ENCODE measurements at regions not wholly inside any gene's neighbourhood (a gene's known extent, or its start where the extent isn't known, plus 50 kb on each side); places are given as distances from the start of the nearest gene placed in this dataset.
A peak's percentile ranks its signal among the peaks of the same experiment; 100 is the strongest.

DNA sequence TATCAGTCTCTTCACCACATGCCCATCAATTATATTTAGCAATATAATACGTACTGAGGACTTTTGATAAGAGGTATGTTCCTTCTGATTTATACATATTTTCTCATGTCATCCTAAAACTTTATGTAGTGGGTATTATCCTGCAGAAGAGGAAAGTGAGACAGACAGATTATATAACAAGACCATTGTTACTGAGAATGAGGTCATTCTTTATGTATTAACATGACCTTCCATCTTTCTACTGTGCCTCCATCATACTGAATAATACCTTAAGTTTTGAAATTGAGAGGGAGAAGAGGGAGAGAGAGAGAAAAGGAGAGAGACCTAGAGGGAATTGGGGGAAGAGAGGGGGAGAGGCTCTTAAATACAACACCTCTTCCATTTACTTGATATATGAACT, 90.9 kb upstream of the CARMIL1 start:
- DNase-seq (ENCODE audit: low read depth) (no peak), FAIRE-seq (no peak)
- Histone ChIP-seq H3K4me3 (ENCODE audit: low read depth, low read length) (no peak overlapping the region), H3K36me3 (ENCODE audit: control insufficient read depth, insufficient read depth, low read length) (no peaks in the 10 kb centered on the region), H3K27me3 (ENCODE audit: control insufficient read depth, insufficient read depth, low read length) (no peaks in the 10 kb centered on the region)
- no peak for TF ChIP-seq CTCF (IDR thresholded peaks at IDR 0.05; ENCODE audit: insufficient read depth, low read length, severe bottlenecking)

DNA sequence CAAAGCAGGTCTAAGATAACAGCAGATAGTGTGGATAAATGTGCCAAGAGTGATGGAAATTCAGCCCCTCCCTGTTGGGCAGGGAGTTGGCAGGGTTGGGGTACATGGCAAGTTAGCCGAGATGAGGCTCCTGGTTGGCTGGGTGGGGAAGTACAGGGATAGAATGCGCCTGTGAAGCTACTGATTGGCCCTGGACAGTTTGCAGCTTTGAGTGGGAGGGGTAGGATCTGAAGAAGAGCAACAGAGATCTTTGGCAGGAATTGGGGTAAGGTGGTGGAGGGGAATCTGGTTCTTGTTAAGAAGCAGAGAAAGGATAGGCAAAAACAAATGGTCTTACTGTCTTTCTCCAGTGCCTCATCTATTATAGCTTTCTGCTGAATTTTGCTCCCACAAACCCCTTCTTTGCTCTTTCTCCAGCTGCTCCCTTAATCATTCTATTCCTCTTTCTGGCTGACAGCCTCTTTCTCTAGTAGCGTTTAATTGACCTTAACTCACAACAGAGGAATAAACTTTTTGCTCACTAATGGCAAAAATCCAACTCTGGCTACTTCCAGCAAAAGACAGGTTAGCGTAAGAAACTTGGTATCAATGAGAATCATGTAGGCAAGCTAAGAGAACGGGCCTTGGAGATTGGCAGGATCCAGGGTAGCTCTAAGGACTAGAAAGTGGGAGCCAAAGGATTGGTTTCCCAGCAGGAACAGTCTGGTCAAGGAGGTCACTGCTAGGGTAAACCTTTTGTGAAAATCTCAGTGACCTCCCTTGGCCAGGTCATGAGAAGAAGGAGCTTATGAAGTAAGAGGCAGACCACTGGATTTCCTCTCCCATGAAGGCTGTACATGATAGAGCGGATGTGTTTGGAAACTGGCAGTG, 86.3 kb upstream of the CARMIL1 start:
- no peak for TF ChIP-seq CTCF (IDR thresholded peaks at IDR 0.05; ENCODE audit: insufficient read depth, low read length, severe bottlenecking)
- FAIRE-seq: no peak
- no peaks in the 10 kb centered on the region for H3K27me3 ChIP-seq (ENCODE audit: control insufficient read depth, insufficient read depth, low read length)
- no peak overlapping the region for H3K4me3 ChIP-seq (ENCODE audit: low read depth, low read length)
- no peak for DNase-seq (ENCODE audit: low read depth)
- H3K36me3 ChIP-seq (ENCODE audit: control insufficient read depth, insufficient read depth, low read length): no peaks in the 10 kb centered on the region

DNA sequence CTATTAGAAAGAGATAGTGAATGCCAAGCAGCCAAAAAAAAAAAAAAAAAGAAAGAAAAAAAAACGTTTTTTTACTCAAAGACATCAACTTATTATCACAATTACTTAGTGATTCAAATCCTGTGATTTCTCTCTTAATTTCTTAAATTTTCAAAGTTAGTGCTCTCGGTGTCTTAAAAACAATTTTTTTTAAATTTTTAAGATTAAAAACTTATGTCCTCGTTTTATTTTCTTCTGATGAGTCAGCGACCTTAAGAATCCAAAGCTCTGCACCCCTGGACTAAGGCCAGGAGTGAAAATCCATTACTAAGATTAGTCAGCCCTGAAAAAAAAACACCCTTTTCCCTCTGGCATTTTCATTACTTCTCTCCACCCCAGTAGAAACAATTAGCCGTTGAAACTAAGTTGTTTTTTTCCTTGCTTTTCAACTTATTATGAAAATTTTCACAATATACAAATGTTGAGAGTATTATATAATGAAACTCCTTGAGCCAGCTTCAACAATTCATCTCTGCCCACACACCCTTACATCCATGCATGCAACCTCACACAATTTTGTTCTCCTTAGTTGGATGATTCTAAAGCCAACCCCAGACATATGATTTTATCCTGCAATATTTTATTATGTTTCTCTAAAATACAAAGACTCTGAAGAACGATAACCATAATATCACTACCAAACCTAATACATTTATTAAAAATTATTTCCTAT, 85.6 kb upstream of the CARMIL1 start:
- FAIRE-seq: no peak
- no peaks in the 10 kb centered on the region for H3K36me3 ChIP-seq (ENCODE audit: control insufficient read depth, insufficient read depth, low read length)
- H3K4me3 ChIP-seq (ENCODE audit: low read depth, low read length): no peak overlapping the region
- H3K27me3 ChIP-seq (ENCODE audit: control insufficient read depth, insufficient read depth, low read length): no peaks in the 10 kb centered on the region
- DNase-seq (ENCODE audit: low read depth): peak; percentile 90
- no peak for TF ChIP-seq CTCF (IDR thresholded peaks at IDR 0.05; ENCODE audit: insufficient read depth, low read length, severe bottlenecking)

GRCh38 chr6:25194172-25194678, 84.9 kb upstream of the CARMIL1 start:
- Histone ChIP-seq H3K4me3 (ENCODE audit: low read depth, low read length) (no peak overlapping the region), H3K27me3 (ENCODE audit: control insufficient read depth, insufficient read depth, low read length) (no peaks in the 10 kb centered on the region), H3K36me3 (ENCODE audit: control insufficient read depth, insufficient read depth, low read length) (no peaks in the 10 kb centered on the region)
- FAIRE-seq (no peak), DNase-seq (ENCODE audit: low read depth) (no peak)
- no peak for TF ChIP-seq CTCF (IDR thresholded peaks at IDR 0.05; ENCODE audit: insufficient read depth, low read length, severe bottlenecking)

DNA sequence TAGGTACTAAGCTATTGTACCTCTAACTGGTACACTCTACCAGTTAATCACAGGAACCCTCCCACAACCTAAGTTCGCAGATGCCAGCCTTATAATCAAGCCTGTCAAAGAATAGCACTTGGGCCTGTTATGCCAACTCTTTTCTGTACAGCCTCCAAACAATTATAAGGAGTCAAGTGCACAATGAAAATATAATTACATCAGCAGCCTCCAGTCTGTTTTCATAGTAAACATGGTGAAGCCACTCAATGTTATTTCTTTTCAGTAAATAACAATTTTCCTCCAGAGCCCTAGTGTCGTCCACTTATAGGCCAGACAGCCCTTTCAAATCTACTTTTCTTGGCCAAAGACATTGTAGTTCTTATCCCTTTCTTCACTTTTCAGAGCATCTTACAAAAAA, 82.7 kb upstream of the CARMIL1 start:
- no peaks in the 10 kb centered on the region for H3K27me3 ChIP-seq (ENCODE audit: control insufficient read depth, insufficient read depth, low read length)
- no peak for FAIRE-seq
- DNase-seq (ENCODE audit: low read depth): no peak

More for the DNA sequence above, 82.7 kb upstream of the CARMIL1 start:
- no peak overlapping the region for H3K4me3 ChIP-seq (ENCODE audit: low read depth, low read length)
- no peak for TF ChIP-seq CTCF (IDR thresholded peaks at IDR 0.05; ENCODE audit: insufficient read depth, low read length, severe bottlenecking)
- no peaks in the 10 kb centered on the region for H3K36me3 ChIP-seq (ENCODE audit: control insufficient read depth, insufficient read depth, low read length)

Measured in bronchial epithelial cell (primary cell).